Astrocyte (in vitro differentiated cells and primary cell): ENCODE measurements at regions not wholly inside any gene's neighbourhood (a gene's known extent, or its start where the extent isn't known, plus 50 kb on each side); places are given as distances from the start of the nearest gene placed in this dataset.

ENCODE experiments used
- CTCF ChIP-seq: IDR thresholded peaks from 2 replicates; pipeline ENCODE4 v1.5.1; 2011; ENCODE audit warnings: low read depth, mild to moderate bottlenecking, inconsistent platforms, low read length, moderate library complexity; ENCODE audit not compliant: insufficient read depth
- EZH2 ChIP-seq: IDR thresholded peaks from 2 replicates; pipeline ENCODE4 v1.6.1; 2012; ENCODE audit warnings: mild to moderate bottlenecking, low read length, inconsistent platforms; ENCODE audit not compliant: insufficient read depth

- no peak for TF ChIP-seq CTCF
- no peak for TF ChIP-seq EZH2
Measured at GRCh38 chr2:226098861-226099745, 699.6 kb downstream of the NYAP2 start.
